Coronary artery (tissue), 2 donors: ENCODE measurements at regions not wholly inside any gene's neighbourhood (a gene's known extent, or its start where the extent isn't known, plus 50 kb on each side); places are given as distances from the start of the nearest gene placed in this dataset.

Experiments used
- DNase-seq: peaks from one replicate; pipeline ENCODE4 v3.0.0-alpha.2; 2017; ENCODE audit warnings: low spot score
- H3K27ac ChIP-seq, 2 donors: fragments of 200-600 bp; sonication (generic); one replicate each; pipeline ENCODE4 v1.5.1; 2016 to 2019
- H3K4me3 ChIP-seq: fragments of 200-600 bp; sonication (generic); 2 replicates; pipeline ENCODE4 v1.5.1; 2016; ENCODE audit warnings: mild to moderate bottlenecking, moderate library complexity
- TF ChIP-seq, protein P1 (sequence below): fragments of 200-600 bp; sonication (generic); IDR thresholded peaks from one replicate; pipeline ENCODE4 v1.5.1; 2019; ENCODE audit warnings: antibody characterized with exemption

DNA sequence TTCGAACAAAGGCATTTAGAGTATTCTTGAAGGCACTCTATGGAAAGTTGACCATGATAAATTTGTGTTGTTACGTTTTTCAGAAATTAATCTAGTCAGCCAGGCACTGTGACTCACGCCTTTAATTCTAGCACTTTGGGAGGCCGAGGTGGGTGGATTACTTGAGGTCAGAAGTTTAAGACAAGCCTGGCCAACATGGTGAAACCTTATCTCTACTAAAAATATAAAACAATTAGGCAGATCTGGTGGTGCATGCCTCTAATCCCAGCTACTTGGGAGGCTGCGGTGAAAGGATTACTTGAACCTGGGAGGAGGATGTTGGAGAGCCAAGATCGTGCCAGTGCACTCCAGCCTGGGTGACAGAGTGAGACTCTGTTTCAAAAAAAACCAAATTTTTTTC is 130.6 kb upstream of the BRINP3 start:
- Histone ChIP-seq H3K27ac (no peak overlapping the region), H3K4me3 (no peak overlapping the region)
- DNase-seq = no peak
- TF ChIP-seq, protein P1, sequence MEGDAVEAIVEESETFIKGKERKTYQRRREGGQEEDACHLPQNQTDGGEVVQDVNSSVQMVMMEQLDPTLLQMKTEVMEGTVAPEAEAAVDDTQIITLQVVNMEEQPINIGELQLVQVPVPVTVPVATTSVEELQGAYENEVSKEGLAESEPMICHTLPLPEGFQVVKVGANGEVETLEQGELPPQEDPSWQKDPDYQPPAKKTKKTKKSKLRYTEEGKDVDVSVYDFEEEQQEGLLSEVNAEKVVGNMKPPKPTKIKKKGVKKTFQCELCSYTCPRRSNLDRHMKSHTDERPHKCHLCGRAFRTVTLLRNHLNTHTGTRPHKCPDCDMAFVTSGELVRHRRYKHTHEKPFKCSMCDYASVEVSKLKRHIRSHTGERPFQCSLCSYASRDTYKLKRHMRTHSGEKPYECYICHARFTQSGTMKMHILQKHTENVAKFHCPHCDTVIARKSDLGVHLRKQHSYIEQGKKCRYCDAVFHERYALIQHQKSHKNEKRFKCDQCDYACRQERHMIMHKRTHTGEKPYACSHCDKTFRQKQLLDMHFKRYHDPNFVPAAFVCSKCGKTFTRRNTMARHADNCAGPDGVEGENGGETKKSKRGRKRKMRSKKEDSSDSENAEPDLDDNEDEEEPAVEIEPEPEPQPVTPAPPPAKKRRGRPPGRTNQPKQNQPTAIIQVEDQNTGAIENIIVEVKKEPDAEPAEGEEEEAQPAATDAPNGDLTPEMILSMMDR = no peak

- Histone ChIP-seq H3K4me3 (no peak overlapping the region), H3K27ac (no peak overlapping the region)
- TF ChIP-seq, protein P1 = no peak
- no peak for DNase-seq
Measured at GRCh38 chr1:190615818-190616217, 138.2 kb upstream of the BRINP3 start.

DNA sequence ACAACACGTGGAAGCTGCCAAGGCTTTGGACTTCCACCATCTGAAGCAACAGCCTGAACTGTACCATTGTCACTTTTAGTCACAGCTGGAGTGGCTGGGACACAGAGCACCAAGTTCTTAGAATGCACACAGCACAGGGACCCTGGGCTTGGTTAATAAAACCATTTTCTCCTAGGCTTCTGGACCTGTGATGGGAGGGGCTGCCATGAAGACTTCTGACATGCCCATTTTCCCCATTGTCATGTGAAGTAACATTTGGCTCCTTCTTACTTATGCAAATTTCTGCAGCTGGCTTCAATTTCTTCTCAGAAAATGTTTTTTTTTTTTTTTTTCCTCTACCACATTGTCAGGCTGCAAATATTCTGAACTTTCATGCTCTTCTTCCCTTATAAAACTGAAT is 138.6 kb upstream of the BRINP3 start:
- DNase-seq = no peak
- H3K4me3 ChIP-seq = no peak overlapping the region
- TF ChIP-seq, protein P1 = no peak
- H3K27ac ChIP-seq = no peak overlapping the region

DNA sequence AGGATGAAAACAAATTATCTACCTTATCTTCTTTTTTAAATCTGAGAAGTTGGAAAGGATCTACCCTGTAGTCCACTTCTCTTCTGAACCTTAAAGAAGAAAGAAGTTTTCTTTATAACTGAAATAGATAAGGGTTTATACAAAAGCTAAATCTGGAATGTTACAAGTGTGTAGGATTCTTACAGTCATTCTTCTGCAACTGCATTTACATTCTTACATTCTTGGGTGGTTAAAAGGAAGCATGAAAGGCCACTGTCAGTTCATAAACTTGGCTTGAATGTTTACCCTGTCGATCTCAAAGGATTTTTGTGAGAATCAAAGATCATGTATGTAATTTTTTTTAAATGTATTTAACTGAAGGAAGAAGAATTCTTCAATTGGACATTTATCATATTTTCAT is 142.1 kb upstream of the BRINP3 start:
- no peak for DNase-seq
- TF ChIP-seq, protein P1 = no peak
- H3K4me3 ChIP-seq = no peak overlapping the region
- no peak overlapping the region for H3K27ac ChIP-seq

DNA sequence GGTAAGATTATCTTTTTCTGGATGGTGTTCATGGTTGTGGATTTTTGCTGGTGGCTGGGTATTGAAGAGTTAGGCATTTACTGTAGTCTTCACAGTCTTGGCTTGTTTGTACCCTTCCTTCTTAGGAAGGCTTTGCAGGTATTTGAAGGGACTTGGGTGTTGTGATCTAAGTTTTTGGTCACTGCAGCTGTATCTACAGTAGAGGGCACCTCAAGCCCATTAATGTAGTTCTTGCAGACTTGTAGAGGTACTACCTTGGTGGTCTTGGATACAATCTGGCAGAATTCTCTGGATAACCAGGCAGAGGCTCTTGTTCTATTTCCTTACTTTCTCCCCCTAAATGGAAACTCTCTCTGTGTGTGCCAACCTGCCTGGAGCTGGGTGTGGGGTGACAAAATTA is 155.8 kb upstream of the BRINP3 start:
- no peak overlapping the region for H3K4me3 ChIP-seq
- TF ChIP-seq, protein P1 = no peak
- H3K27ac ChIP-seq = no peak overlapping the region
- DNase-seq = no peak

DNA sequence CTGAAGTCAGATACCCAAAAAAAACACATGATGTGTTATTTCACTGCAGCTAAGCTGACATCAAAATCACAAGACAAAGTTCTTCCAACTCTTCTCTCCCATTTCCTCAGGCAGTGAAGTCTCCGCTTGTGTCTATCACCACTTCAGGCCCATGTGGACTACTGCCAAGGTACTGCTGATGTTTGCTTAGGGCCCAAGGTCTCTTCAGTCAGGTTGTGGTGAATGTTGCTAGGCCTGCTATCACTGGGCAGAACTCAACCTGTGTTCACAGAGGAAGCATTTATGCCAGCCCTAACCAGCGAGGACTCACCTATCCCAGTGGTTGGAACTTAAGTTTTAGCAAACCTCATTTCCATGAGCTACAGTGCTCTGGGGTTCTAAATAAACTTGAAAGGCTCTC is 156.5 kb upstream of the BRINP3 start:
- DNase-seq = no peak
- no peak overlapping the region for H3K4me3 ChIP-seq
- TF ChIP-seq, protein P1 = no peak
- H3K27ac ChIP-seq = no peak overlapping the region

GRCh38 chr1:190649553-190649952 is 171.9 kb upstream of the BRINP3 start:
- no peak overlapping the region for H3K4me3 ChIP-seq
- H3K27ac ChIP-seq = no peak overlapping the region
- no peak for DNase-seq
- TF ChIP-seq, protein P1 = no peak
